Astrocyte of the spinal cord (primary cell): ENCODE measurements at regions not wholly inside any gene's neighbourhood (a gene's known extent, or its start where the extent isn't known, plus 50 kb on each side); places are given as distances from the start of the nearest gene placed in this dataset.

Experiments
- DNase-seq: peaks from one replicate; pipeline ENCODE4 v3.0.0; 2011; ENCODE audit warnings: low read depth, low spot score
- H3K4me3 ChIP-seq: 2 replicates; pipeline ENCODE4 v1.5.1; 2011; ENCODE audit warnings: low read depth, mild to moderate bottlenecking, low read length, moderate library complexity
- in situ Hi-C: cut with HindIII; loops from 2 replicates; pipeline ENCODE4 v1.10.0; 2017; ENCODE audit warnings: low sequenced_read_pairs
- TF ChIP-seq, protein P1 (sequence below): IDR thresholded peaks from 2 replicates; pipeline ENCODE4 v1.5.1; 2012; ENCODE audit warnings: low read depth, mild to moderate bottlenecking, low read length, inconsistent platforms

DNA sequence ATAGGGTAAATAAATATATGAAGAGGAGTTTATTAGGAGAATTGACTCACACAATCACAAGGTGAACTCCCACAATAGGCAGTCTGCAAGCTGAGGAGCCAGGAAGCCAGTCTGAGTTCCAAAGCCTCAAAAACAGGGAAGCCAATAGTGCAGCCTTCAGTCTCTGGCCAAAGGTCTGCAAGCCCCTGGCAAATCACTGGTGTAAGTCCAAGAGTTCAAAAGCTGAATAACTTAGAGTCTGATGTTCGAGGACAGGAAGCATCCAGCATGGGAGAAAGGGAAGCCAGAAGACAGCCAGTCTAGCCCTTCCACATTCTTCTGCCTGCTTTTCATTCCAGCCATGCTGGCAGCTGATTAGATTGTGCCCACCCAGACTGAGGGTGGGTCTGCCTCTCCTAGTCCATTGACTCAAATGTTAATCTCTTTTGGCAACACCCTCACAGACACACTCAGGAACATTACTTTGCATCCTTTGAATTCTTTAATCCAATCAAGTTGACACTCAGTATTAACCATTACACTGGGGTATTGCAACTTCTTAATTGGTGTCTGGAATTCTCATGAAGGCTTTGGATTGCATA, 736.5 kb upstream of the LMO3 start:
- DNase-seq: no peak
- no peak overlapping the region for H3K4me3 ChIP-seq
- in situ Hi-C loops: no loop called here
- TF ChIP-seq, protein P1, sequence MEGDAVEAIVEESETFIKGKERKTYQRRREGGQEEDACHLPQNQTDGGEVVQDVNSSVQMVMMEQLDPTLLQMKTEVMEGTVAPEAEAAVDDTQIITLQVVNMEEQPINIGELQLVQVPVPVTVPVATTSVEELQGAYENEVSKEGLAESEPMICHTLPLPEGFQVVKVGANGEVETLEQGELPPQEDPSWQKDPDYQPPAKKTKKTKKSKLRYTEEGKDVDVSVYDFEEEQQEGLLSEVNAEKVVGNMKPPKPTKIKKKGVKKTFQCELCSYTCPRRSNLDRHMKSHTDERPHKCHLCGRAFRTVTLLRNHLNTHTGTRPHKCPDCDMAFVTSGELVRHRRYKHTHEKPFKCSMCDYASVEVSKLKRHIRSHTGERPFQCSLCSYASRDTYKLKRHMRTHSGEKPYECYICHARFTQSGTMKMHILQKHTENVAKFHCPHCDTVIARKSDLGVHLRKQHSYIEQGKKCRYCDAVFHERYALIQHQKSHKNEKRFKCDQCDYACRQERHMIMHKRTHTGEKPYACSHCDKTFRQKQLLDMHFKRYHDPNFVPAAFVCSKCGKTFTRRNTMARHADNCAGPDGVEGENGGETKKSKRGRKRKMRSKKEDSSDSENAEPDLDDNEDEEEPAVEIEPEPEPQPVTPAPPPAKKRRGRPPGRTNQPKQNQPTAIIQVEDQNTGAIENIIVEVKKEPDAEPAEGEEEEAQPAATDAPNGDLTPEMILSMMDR: no peak

DNA sequence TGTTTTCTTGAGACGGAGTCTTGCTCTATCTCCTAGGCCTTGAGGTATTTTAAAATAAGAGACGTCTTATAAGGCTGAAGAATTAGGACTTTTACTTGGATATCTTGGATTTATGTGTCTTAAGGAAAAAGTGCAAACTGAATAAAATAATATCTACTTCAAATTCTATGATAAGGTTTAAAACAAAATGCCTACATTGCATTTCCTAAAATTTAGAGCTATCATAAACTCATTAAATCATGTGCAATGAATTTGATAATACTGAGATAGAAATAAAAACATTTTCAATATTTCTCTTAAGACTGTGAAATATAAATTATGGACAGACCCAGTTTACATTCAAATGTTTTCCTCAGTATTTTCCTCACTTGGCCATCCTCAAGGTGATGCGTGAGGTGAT, 729.5 kb upstream of the LMO3 start:
- H3K4me3 ChIP-seq: no peak overlapping the region
- TF ChIP-seq, protein P1: no peak
- in situ Hi-C loops: no loop called here
- DNase-seq: no peak

DNA sequence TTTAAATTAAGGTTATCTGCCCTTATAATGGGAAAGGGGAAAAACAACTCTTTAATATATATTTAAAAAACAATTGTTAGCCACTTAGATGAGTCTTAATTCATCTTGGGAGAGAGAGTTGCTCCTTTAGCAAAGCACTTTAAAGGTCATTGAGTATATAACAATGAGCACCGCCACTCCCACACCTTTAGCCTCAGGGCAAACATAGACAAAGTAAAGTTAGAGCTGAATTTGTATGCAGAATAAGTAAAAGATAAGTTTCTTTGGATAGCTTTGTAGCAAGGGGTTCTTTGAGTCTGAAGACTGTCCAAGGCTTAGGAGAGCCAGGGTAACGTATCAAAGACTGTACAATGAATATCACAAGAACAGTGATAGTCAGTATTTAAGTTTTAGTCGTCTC, 728.8 kb upstream of the LMO3 start:
- DNase-seq: no peak
- H3K4me3 ChIP-seq: no peak overlapping the region
- TF ChIP-seq, protein P1: no peak
- in situ Hi-C loops: no loop called here

DNA sequence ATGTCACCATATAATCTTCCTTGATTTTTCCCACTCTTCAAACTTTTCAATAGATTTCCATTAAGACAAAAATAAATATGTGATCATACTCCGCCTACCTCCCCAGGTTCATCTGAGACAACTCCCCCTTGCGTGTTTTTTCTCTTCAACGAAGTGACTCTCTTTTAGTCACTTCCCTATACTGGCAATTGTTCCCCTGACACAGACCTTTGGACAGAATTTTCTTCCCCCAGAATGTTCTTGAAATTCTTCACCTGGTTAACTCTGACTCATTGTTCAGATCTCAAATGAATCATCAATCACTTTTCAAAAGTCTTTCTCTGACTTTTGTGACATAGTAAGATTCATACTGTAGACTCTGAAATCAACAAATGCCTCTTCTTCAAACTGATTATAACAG, 727.3 kb upstream of the LMO3 start:
- no peak overlapping the region for H3K4me3 ChIP-seq
- DNase-seq: no peak
- TF ChIP-seq, protein P1: no peak
- in situ Hi-C loops: no loop called here

DNA sequence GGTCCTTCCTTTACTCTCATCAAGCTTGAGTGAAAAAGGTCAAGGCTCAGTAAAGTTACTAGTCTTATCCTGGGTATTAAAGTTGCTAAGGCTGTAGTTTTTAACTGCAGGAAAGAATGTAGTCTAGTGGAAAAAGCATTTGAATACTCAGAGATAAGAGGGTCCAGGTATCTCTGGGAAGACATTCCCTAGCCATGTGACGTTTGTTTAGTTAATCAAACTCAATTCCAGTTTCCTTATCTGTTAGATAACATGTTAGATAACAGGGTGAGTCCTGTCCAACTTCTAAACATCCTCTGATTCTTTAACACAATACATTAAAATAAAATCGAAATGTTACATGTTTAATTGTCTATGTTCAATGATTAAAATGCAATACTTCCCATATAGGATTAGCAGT, 720.7 kb upstream of the LMO3 start:
- H3K4me3 ChIP-seq: no peak overlapping the region
- in situ Hi-C loops: no loop called here
- TF ChIP-seq, protein P1: no peak
- no peak for DNase-seq

DNA sequence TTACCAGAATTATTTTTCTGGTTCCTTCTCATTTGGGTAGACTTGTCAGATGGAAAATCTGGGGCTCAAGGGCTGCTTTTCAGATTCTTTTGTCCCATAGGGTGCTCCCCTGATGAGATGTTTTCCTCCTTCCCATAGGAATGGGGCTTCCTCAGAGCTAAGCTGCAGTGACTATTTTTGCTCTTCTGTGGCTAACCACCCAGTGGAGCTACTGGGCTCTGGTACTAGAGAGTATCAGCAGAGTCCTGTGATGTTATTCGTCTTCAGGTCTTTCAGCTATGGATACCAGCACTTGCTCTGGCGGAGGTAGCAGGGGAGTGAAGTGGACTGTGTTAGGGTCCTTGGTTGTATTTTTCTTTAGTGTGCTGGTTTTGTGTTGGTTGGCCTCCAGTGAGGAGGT, 716.1 kb upstream of the LMO3 start:
- no peak overlapping the region for H3K4me3 ChIP-seq
- no peak for DNase-seq
- in situ Hi-C loops: no loop called here
- TF ChIP-seq, protein P1: no peak
